Chondrocyte (in vitro differentiated cells): ENCODE measurements at regions not wholly inside any gene's neighbourhood (a gene's known extent, or its start where the extent isn't known, plus 50 kb on each side); places are given as distances from the start of the nearest gene placed in this dataset.

Experiments used
- DNase-seq: peaks from one replicate; pipeline ENCODE4 v3.0.0; 2021; ENCODE audit warnings: mixed read lengths, low spot score
- H3K27ac Mint-ChIP-seq: one replicate; pipeline ENCODE4 v1.8.0; 2021; ENCODE audit warnings: mild to moderate bottlenecking, moderate library complexity, mixed read lengths; ENCODE audit not compliant: unreplicated experiment
- H3K27me3 Mint-ChIP-seq: 2 replicates; pipeline ENCODE4 v1.8.0; 2021; ENCODE audit warnings: low read depth, mixed read lengths
- H3K36me3 Mint-ChIP-seq: 2 replicates; pipeline ENCODE4 v1.8.0; 2021; ENCODE audit warnings: low read depth, mixed read lengths
- H3K4me1 Mint-ChIP-seq: 2 replicates; pipeline ENCODE4 v1.8.0; 2021; ENCODE audit warnings: low read depth, mild to moderate bottlenecking, mixed read lengths
- H3K4me3 Mint-ChIP-seq: one replicate; pipeline ENCODE4 v1.8.0; 2021; ENCODE audit warnings: mild to moderate bottlenecking, moderate library complexity, mixed read lengths; ENCODE audit not compliant: unreplicated experiment
- H3K9me3 Mint-ChIP-seq: 2 replicates; pipeline ENCODE4 v1.8.0; 2021; ENCODE audit warnings: low read depth, mixed read lengths
- CTCF ChIP-seq: fragments of 200-600 bp; sonication (generic); IDR thresholded peaks from 2 replicates; pipeline ENCODE4 v1.5.0; 2021; ENCODE audit warnings: antibody characterized with exemption, mild to moderate bottlenecking, moderate library complexity

- H3K36me3 Mint-ChIP-seq = no peaks in the 10 kb centered on the region
- H3K4me1 Mint-ChIP-seq = no peaks in the 10 kb centered on the region
- DNase-seq = no peak
- no peak overlapping the region for H3K4me3 Mint-ChIP-seq
- H3K27ac Mint-ChIP-seq = no peak overlapping the region
- H3K9me3 Mint-ChIP-seq = peaks cover 23% of the 10 kb centered on the region
- H3K27me3 Mint-ChIP-seq = no peaks in the 10 kb centered on the region
- TF ChIP-seq CTCF = no peak
These were observed 707.3 kb upstream of the FOXG1 start for GRCh38 chr14:28059254-28059653.

- H3K27ac Mint-ChIP-seq = no peak overlapping the region
- no peaks in the 10 kb centered on the region for H3K27me3 Mint-ChIP-seq
- no peaks in the 10 kb centered on the region for H3K4me1 Mint-ChIP-seq
- H3K36me3 Mint-ChIP-seq = no peaks in the 10 kb centered on the region
- DNase-seq = no peak
- peaks cover 16% of the 10 kb centered on the region for H3K9me3 Mint-ChIP-seq
- no peak overlapping the region for H3K4me3 Mint-ChIP-seq
- no peak for TF ChIP-seq CTCF
These were observed 705.6 kb upstream of the FOXG1 start for GRCh38 chr14:28061006-28061405.

- Mint-ChIP-seq H3K27ac (no peak overlapping the region), H3K4me1 (no peaks in the 10 kb centered on the region), H3K36me3 (no peaks in the 10 kb centered on the region), H3K27me3 (no peaks in the 10 kb centered on the region), H3K9me3 (peaks cover 19% of the 10 kb centered on the region), H3K4me3 (no peak overlapping the region)
- TF ChIP-seq CTCF = no peak
- DNase-seq = no peak
These were observed 689.6 kb upstream of the FOXG1 start for GRCh38 chr14:28077021-28077420.

GRCh38 chr14:28083389-28083788 is 683.2 kb upstream of the FOXG1 start:
- no peak for TF ChIP-seq CTCF
- Mint-ChIP-seq H3K4me3 (no peak overlapping the region), H3K36me3 (no peaks in the 10 kb centered on the region), H3K27me3 (no peaks in the 10 kb centered on the region), H3K4me1 (no peaks in the 10 kb centered on the region), H3K9me3 (no peaks in the 10 kb centered on the region), H3K27ac (no peak overlapping the region)
- no peak for DNase-seq

- Mint-ChIP-seq H3K9me3 (no peaks in the 10 kb centered on the region), H3K4me3 (no peak overlapping the region), H3K4me1 (no peaks in the 10 kb centered on the region), H3K36me3 (no peaks in the 10 kb centered on the region), H3K27me3 (no peaks in the 10 kb centered on the region), H3K27ac (no peak overlapping the region)
- no peak for DNase-seq
- no peak for TF ChIP-seq CTCF
These were observed 678.5 kb upstream of the FOXG1 start for GRCh38 chr14:28088125-28088524.
